Glutamatergic neuron (in vitro differentiated cells): ENCODE measurements at regions not wholly inside any gene's neighbourhood (a gene's known extent, or its start where the extent isn't known, plus 50 kb on each side); places are given as distances from the start of the nearest gene placed in this dataset.

ENCODE experiments used
- DNase-seq: peaks from one replicate; pipeline ENCODE4 v3.0.0; 2022
- H3K27ac Mint-ChIP-seq: one replicate; pipeline ENCODE4 v1.8.0; 2020; ENCODE audit warnings: mild to moderate bottlenecking, mixed read lengths, inconsistent platforms; ENCODE audit not compliant: unreplicated experiment
- H3K27me3 Mint-ChIP-seq: one replicate; pipeline ENCODE4 v1.8.0; 2020; ENCODE audit warnings: mild to moderate bottlenecking, moderate library complexity, mixed read lengths, inconsistent platforms; ENCODE audit not compliant: unreplicated experiment
- H3K36me3 Mint-ChIP-seq: one replicate; pipeline ENCODE4 v1.8.0; 2020; ENCODE audit warnings: mild to moderate bottlenecking, mixed read lengths, inconsistent platforms; ENCODE audit not compliant: unreplicated experiment
- H3K4me1 Mint-ChIP-seq: one replicate; pipeline ENCODE4 v1.8.0; 2020; ENCODE audit warnings: mild to moderate bottlenecking, low read depth, mixed read lengths, inconsistent platforms; ENCODE audit not compliant: unreplicated experiment
- H3K4me3 Mint-ChIP-seq: one replicate; pipeline ENCODE4 v1.8.0; 2020; ENCODE audit warnings: mild to moderate bottlenecking, mixed read lengths, inconsistent platforms; ENCODE audit not compliant: unreplicated experiment
- H3K9me3 Mint-ChIP-seq: one replicate; pipeline ENCODE4 v1.8.0; 2020; ENCODE audit warnings: mild to moderate bottlenecking, moderate library complexity, mixed read lengths, inconsistent platforms; ENCODE audit not compliant: unreplicated experiment
- TF ChIP-seq, protein P1 (sequence below): fragments of 200-600 bp; sonication (generic); IDR thresholded peaks from one replicate; pipeline ENCODE4 v1.5.0; 2021; ENCODE audit not compliant: partially characterized antibody, unreplicated experiment

DNA sequence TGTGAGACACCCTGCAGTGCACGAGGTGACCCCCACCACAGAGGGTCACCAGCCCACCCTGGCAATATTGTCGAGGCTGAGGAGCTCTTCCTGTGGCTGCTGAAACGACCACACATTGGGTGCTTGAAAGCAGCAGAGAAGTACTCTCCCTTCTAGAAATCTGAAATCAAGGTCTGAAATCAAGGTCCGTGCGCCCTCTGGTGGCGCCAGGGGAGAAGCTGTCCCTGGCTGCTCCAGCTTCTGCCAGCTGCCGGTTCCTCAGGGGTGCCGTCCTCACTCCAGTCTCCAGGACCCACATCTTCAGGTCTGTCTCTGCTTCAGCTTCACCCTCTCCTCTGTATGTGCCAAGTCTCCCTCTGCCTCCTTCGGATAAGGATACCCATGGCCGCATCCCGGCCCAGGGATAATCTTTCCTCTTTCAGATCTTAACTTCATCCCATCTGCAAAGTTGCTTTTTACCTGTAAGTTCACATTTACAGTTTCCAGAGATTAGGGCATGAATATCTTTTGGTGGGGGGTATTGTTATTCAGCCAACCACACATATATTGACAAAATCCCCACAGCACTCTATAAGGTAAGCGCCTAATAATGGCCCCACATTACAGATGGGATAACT lies 108.3 kb upstream of the PHACTR3 start:
- Mint-ChIP-seq H3K4me3 (no peak overlapping the region), H3K36me3 (no peaks in the 10 kb centered on the region), H3K27ac (no peak overlapping the region), H3K27me3 (peaks cover 1% of the 10 kb centered on the region), H3K9me3 (peaks cover 2% of the 10 kb centered on the region), H3K4me1 (no peaks in the 10 kb centered on the region)
- peak; percentile 86 for DNase-seq
- TF ChIP-seq, protein P1, sequence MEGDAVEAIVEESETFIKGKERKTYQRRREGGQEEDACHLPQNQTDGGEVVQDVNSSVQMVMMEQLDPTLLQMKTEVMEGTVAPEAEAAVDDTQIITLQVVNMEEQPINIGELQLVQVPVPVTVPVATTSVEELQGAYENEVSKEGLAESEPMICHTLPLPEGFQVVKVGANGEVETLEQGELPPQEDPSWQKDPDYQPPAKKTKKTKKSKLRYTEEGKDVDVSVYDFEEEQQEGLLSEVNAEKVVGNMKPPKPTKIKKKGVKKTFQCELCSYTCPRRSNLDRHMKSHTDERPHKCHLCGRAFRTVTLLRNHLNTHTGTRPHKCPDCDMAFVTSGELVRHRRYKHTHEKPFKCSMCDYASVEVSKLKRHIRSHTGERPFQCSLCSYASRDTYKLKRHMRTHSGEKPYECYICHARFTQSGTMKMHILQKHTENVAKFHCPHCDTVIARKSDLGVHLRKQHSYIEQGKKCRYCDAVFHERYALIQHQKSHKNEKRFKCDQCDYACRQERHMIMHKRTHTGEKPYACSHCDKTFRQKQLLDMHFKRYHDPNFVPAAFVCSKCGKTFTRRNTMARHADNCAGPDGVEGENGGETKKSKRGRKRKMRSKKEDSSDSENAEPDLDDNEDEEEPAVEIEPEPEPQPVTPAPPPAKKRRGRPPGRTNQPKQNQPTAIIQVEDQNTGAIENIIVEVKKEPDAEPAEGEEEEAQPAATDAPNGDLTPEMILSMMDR: peak; percentile 90

GRCh38 chr20:59498291-59498690 lies 106.0 kb upstream of the PHACTR3 start:
- Mint-ChIP-seq H3K27ac (no peak overlapping the region), H3K36me3 (no peaks in the 10 kb centered on the region), H3K9me3 (peaks cover 2% of the 10 kb centered on the region), H3K27me3 (peaks cover 1% of the 10 kb centered on the region), H3K4me1 (no peaks in the 10 kb centered on the region), H3K4me3 (no peak overlapping the region)
- DNase-seq: no peak
- TF ChIP-seq, protein P1: no peak

DNA sequence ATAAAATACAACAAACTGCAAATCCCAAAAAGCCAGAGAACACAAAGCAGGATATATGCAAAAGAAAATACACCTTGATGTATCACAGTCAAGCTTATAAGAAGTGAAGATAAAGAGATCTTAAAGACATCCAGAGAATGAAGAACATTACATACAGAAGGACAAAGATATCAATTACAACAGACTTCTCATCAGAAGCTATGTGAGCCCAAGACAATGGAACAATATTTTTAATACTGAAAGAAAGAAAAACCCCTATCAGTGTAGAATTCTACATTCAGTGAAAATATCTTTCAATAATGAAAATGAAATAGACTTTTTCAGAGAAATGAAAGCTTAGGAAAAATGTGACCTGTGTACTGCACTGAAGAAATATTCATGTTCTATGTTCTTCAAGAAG lies 104.5 kb upstream of the PHACTR3 start:
- DNase-seq: no peak
- TF ChIP-seq, protein P1: no peak
- no peaks in the 10 kb centered on the region for H3K27me3 Mint-ChIP-seq
- H3K27ac Mint-ChIP-seq: no peak overlapping the region
- H3K4me1 Mint-ChIP-seq: no peaks in the 10 kb centered on the region
- H3K36me3 Mint-ChIP-seq: peaks cover under 1% of the 10 kb centered on the region
- no peak overlapping the region for H3K4me3 Mint-ChIP-seq
- H3K9me3 Mint-ChIP-seq: peaks cover 2% of the 10 kb centered on the region

GRCh38 chr20:59508729-59509128 lies 95.6 kb upstream of the PHACTR3 start:
- Mint-ChIP-seq H3K4me3 (no peak overlapping the region), H3K9me3 (no peaks in the 10 kb centered on the region), H3K36me3 (peaks cover 6% of the 10 kb centered on the region), H3K27me3 (no peaks in the 10 kb centered on the region), H3K4me1 (no peaks in the 10 kb centered on the region), H3K27ac (no peak overlapping the region)
- DNase-seq: no peak
- TF ChIP-seq, protein P1: no peak

GRCh38 chr20:59512651-59513050 lies 91.7 kb upstream of the PHACTR3 start:
- H3K27ac Mint-ChIP-seq: no peak overlapping the region
- H3K4me1 Mint-ChIP-seq: peaks cover 3% of the 10 kb centered on the region
- H3K27me3 Mint-ChIP-seq: no peaks in the 10 kb centered on the region
- H3K36me3 Mint-ChIP-seq: no peaks in the 10 kb centered on the region
- TF ChIP-seq, protein P1: no peak
- H3K9me3 Mint-ChIP-seq: no peaks in the 10 kb centered on the region
- no peak for DNase-seq
- H3K4me3 Mint-ChIP-seq: no peak overlapping the region
